Muscle of leg (tissue), 3 donors: ENCODE measurements at regions not wholly inside any gene's neighbourhood (a gene's known extent, or its start where the extent isn't known, plus 50 kb on each side); places are given as distances from the start of the nearest gene placed in this dataset.

Source experiments
- DNase-seq: peaks from one replicate; pipeline ENCODE4 v3.0.0; 2013
- H3K27ac ChIP-seq: one replicate; pipeline ENCODE4 v1.5.1; 2013; ENCODE audit warnings: mild to moderate bottlenecking, low read length, control low read depth
- H3K27me3 ChIP-seq: one replicate; pipeline ENCODE4 v1.6.1; 2013; ENCODE audit warnings: low read length; ENCODE audit not compliant: control insufficient read depth, insufficient read depth
- H3K36me3 ChIP-seq: one replicate; pipeline ENCODE4 v1.6.1; 2013; ENCODE audit warnings: low read length; ENCODE audit not compliant: control insufficient read depth, insufficient read depth
- H3K4me1 ChIP-seq: one replicate; pipeline ENCODE4 v1.6.1; 2013; ENCODE audit warnings: low read length; ENCODE audit not compliant: control insufficient read depth, insufficient read depth
- H3K4me3 ChIP-seq: one replicate; pipeline ENCODE4 v1.5.1; 2013; ENCODE audit warnings: low read length, control low read depth
- H3K9me3 ChIP-seq: replicated peaks from 2 replicates; pipeline ENCODE4 v1.6.1; 2013; ENCODE audit warnings: low read depth, low read length; ENCODE audit not compliant: control insufficient read depth
- WGBS: methylation state at CpG from one replicate; pipeline ENCODE4 v1.1.5; 2013; ENCODE audit warnings: missing lambda C conversion rate; ENCODE audit not compliant: insufficient coverage; 5-methylcytosine and 5-hydroxymethylcytosine counted together

GRCh38 chr11:110870816-110871522, 158.7 kb upstream of the ARHGAP20 start:
- H3K9me3 ChIP-seq: no peaks in the 10 kb centered on the region
- peaks cover 7% of the 10 kb centered on the region for H3K4me1 ChIP-seq
- no peak overlapping the region for H3K4me3 ChIP-seq
- WGBS: 85% methylated on average over 4 of the region's 5 CpGs
- H3K27ac ChIP-seq: no peak overlapping the region
- DNase-seq: no peak
- H3K36me3 ChIP-seq: no peaks in the 10 kb centered on the region
- no peaks in the 10 kb centered on the region for H3K27me3 ChIP-seq

GRCh38 chr11:110867951-110868350, 155.7 kb upstream of the ARHGAP20 start:
- H3K4me1 ChIP-seq: peaks cover 7% of the 10 kb centered on the region
- WGBS: 88% methylated on average over 4 of the region's 4 CpGs
- no peak for DNase-seq
- H3K27ac ChIP-seq: no peak overlapping the region
- H3K27me3 ChIP-seq: no peaks in the 10 kb centered on the region
- H3K36me3 ChIP-seq: no peaks in the 10 kb centered on the region
- H3K4me3 ChIP-seq: no peak overlapping the region
- no peaks in the 10 kb centered on the region for H3K9me3 ChIP-seq

GRCh38 chr11:110866081-110866480, 153.8 kb upstream of the ARHGAP20 start:
- H3K4me1 ChIP-seq: peaks cover 7% of the 10 kb centered on the region
- DNase-seq: no peak
- no peak overlapping the region for H3K27ac ChIP-seq
- 42% methylated on average over 3 of the region's 4 CpGs for WGBS
- no peaks in the 10 kb centered on the region for H3K27me3 ChIP-seq
- H3K36me3 ChIP-seq: no peaks in the 10 kb centered on the region
- no peak overlapping the region for H3K4me3 ChIP-seq
- no peaks in the 10 kb centered on the region for H3K9me3 ChIP-seq

- no peaks in the 10 kb centered on the region for H3K27me3 ChIP-seq
- H3K36me3 ChIP-seq: no peaks in the 10 kb centered on the region
- no CpG with 5 or more reads among the region's 2 CpGs for WGBS
- no peaks in the 10 kb centered on the region for H3K9me3 ChIP-seq
- H3K27ac ChIP-seq: no peak overlapping the region
- H3K4me1 ChIP-seq: peaks cover 15% of the 10 kb centered on the region
- no peak for DNase-seq
- no peak overlapping the region for H3K4me3 ChIP-seq
Measured at GRCh38 chr11:110862407-110862806, 150.2 kb upstream of the ARHGAP20 start.

DNA sequence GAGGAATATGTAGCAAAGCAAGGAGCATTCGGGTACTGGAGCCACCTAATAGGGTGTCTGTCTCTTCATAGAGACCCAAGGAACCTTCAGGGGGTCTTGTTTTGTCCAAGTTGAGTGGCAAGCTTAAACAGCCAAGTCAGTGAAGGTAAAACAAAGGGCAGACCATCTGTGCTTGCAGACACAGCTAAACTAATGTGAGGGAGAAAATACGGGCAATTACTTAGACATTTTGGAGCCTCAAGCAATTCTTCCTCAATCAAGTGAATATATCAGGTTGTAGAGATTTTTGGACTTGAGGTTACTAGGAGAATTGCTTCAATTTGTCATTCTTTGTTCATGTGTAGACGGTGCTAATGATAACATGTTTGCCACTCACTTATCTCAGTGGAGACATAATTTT, 148.2 kb upstream of the ARHGAP20 start:
- no peak overlapping the region for H3K27ac ChIP-seq
- no peaks in the 10 kb centered on the region for H3K27me3 ChIP-seq
- H3K4me3 ChIP-seq: no peak overlapping the region
- DNase-seq: no peak
- no peaks in the 10 kb centered on the region for H3K36me3 ChIP-seq
- peaks cover 9% of the 10 kb centered on the region for H3K4me1 ChIP-seq
- WGBS: no CpG with 5 or more reads among the region's 3 CpGs
- H3K9me3 ChIP-seq: no peaks in the 10 kb centered on the region

DNA sequence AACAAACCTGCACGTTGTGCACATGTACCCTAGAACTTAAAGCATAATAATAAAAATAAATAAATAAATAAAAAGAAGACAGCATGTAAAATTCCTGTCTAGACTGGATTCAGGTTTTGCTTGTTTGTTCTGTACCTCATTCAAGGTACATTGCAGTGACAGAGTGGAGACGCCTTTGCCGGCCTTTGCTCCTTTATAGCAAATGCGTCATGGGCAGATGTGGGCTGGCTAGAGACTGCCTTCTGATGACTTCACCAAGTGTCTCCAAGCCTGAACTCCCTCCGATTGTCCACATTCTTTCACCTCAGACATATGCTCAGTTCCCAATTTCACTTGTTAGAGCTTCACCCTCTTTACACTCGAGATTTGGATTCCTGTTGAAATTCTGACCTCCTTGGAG, 147.8 kb upstream of the ARHGAP20 start:
- 92% methylated on average over 5 of the region's 6 CpGs for WGBS
- Histone ChIP-seq H3K27ac (no peak overlapping the region), H3K27me3 (no peaks in the 10 kb centered on the region), H3K4me1 (peaks cover 11% of the 10 kb centered on the region), H3K9me3 (no peaks in the 10 kb centered on the region), H3K4me3 (no peak overlapping the region), H3K36me3 (no peaks in the 10 kb centered on the region)
- no peak for DNase-seq

GRCh38 chr11:110859240-110859840, 147.1 kb upstream of the ARHGAP20 start:
- DNase-seq: no peak
- H3K4me3 ChIP-seq: no peak overlapping the region
- no peaks in the 10 kb centered on the region for H3K9me3 ChIP-seq
- peak overlapping the region; percentile 2 for H3K27ac ChIP-seq
- no peaks in the 10 kb centered on the region for H3K36me3 ChIP-seq
- WGBS: 67% methylated on average over 1 of the region's 5 CpGs
- H3K4me1 ChIP-seq: peaks cover 14% of the 10 kb centered on the region
- no peaks in the 10 kb centered on the region for H3K27me3 ChIP-seq

GRCh38 chr11:110858547-110858921, 146.3 kb upstream of the ARHGAP20 start:
- peak; percentile 96 for DNase-seq
- H3K9me3 ChIP-seq: no peaks in the 10 kb centered on the region
- no peaks in the 10 kb centered on the region for H3K36me3 ChIP-seq
- H3K4me1 ChIP-seq: peaks cover 19% of the 10 kb centered on the region
- no peak overlapping the region for H3K4me3 ChIP-seq
- WGBS: 27% methylated on average over 3 of the region's 5 CpGs
- H3K27me3 ChIP-seq: no peaks in the 10 kb centered on the region
- peak overlapping the region; percentile 79 for H3K27ac ChIP-seq

- peak overlapping the region; percentile 79 for H3K27ac ChIP-seq
- no peak overlapping the region for H3K4me3 ChIP-seq
- peaks cover 19% of the 10 kb centered on the region for H3K4me1 ChIP-seq
- no peaks in the 10 kb centered on the region for H3K9me3 ChIP-seq
- DNase-seq: peak; percentile 92
- no peaks in the 10 kb centered on the region for H3K27me3 ChIP-seq
- WGBS: 50% methylated on average over 1 of the region's 4 CpGs
- H3K36me3 ChIP-seq: no peaks in the 10 kb centered on the region
Measured at GRCh38 chr11:110857892-110858546, 145.8 kb upstream of the ARHGAP20 start.

DNA sequence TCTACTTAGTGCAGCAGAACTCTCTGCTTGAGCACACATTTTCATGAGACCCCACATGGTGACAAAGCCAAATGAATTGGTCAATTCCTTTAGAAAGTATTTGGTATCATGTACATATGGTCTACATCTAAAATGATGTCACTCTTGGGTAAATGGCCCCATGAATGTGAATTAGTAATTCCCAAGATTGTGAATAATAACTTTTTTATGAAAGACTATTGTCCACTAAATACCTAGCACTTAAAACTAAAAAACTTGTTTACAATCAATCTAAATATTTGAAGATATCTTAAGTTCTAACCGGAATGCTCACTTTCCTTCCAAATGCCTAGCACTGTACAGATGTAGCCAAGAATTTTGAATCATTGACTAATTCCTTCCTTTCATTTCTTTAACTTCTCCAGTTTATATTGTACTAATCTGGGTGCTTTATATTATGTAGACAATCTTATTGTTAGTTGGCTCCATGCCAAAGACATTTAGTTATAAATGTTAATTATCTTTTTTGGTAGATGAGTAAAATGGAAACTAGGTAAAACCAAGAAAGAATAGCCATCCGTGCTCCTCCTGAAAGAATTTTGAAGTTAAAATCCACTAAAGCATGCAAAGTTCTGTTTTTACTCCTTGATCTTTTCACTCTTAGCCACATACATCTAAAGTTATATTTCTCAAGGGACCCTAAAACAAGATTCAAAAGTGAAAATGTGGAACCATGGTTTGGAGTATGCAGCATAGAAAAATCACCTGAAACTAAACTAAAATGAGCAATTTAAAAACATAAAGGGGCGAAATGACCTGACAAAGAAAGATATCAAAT, 145.0 kb upstream of the ARHGAP20 start:
- Histone ChIP-seq H3K4me1 (peaks cover 19% of the 10 kb centered on the region), H3K9me3 (no peaks in the 10 kb centered on the region), H3K27ac (peak overlapping the region; percentile 79), H3K27me3 (no peaks in the 10 kb centered on the region), H3K4me3 (no peak overlapping the region), H3K36me3 (no peaks in the 10 kb centered on the region)
- WGBS: 50% methylated on average over 1 of the region's 3 CpGs
- peak; percentile 43 for DNase-seq
